Activated CD4-positive, alpha-beta T cell treated with anti-CD3 and anti-CD28 coated beads, Interleukin-10, Interleukin-2, amounts not matched to agents 100 ng/mL and 50 ng/mL, durations not matched to agents 16 hours and 8 hours (primary cell): ENCODE measurements at regions not wholly inside any gene's neighbourhood (a gene's known extent, or its start where the extent isn't known, plus 50 kb on each side); places are given as distances from the start of the nearest gene placed in this dataset.

Source experiments
- DNase-seq: peaks from one replicate; pipeline ENCODE4 v3.0.0-alpha.2; 2020

GRCh38 chr17:71237903-71238538 is 882.8 kb upstream of the SOX9 start:
- no peak for DNase-seq

- no peak for DNase-seq
Observed at GRCh38 chr17:71247441-71248015, 873.3 kb upstream of the SOX9 start.

DNA sequence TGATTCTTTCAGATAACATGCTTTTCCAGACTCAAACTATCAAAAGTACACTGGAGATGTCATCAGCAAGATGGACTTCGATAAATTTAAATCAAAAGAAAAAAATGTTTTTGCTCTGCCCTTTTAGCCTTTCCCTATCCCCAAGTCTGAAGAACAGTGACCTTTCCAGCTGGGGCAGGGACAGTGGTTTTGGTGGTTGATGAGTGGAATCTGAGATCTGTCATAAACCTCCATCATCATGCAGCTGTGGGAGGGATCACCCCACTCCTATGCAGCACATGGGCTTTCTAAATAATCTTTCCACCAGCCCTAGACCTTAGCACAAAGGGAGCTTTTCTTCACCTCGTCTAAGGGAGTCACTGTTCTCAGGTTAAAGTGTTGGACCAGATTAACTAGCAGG is 869.5 kb upstream of the SOX9 start:
- no peak for DNase-seq

DNA sequence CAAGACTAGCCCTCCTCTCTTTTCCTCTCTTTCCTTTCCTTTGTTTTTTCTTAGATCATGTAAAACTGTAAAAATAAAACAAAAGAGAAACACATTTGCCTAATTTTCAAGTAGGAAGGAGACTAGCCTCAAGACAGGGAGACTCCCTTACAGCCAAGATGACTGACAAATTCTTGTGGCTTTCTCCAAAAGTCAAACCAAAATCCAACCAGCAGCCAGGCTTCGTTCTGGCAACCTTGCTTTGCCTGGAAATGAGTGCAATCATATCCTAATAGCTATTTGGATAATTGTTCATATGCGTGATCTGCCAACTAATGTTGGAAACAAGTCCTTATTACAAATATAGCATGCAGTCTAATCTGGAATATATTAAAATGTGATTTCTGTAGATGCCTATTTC is 868.9 kb upstream of the SOX9 start:
- no peak for DNase-seq

DNA sequence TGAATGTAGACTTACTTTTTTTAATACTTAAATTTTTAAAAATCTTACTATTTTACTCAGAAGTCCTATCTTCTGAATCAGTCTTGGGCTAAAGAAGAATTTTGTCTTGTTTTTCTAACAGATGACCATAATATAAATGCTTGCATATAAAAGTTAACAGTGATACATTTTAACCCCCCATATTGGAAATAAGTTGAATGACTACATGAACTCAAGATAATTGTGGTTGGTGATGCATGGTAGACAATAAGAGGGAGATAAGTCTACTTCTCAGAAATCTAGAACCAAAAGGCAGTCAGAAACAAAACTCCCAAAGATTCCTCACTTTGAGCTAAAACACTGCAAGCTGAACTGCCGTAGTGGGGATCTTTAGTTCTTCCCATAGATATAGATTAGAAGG is 868.4 kb upstream of the SOX9 start:
- DNase-seq: no peak

- no peak for DNase-seq
Observed at GRCh38 chr17:71257096-71257495, 863.7 kb upstream of the SOX9 start.

DNA sequence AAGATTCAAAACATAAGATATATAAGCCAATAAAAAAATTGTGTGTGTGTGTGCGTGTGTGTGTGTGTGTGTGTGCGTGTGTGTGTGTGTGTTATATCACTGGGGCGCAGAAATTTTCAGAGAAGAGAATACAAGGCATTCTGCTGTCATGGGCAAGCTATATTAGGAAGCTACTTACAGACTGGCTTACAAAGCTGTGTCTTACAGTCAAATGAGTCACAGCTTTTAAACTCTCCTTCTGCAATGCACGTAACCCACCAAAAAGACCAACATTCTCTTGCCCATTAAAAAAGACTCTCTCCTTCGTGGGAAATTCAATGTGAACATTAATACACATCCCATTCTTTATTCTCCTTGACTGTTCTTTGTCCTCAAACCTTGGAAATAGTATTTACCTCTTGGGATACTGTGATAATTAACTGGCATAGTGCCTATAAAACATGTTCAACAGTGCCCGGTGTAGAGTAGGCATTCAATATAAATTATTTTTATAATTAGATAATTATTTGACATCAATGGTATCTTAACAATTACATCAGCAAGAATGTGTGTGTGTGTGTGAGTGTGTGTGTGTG is 860.4 kb upstream of the SOX9 start:
- no peak for DNase-seq

- no peak for DNase-seq
Observed at GRCh38 chr17:71262586-71262985, 858.2 kb upstream of the SOX9 start.

GRCh38 chr17:71267668-71268067 is 853.2 kb upstream of the SOX9 start:
- no peak for DNase-seq

DNA sequence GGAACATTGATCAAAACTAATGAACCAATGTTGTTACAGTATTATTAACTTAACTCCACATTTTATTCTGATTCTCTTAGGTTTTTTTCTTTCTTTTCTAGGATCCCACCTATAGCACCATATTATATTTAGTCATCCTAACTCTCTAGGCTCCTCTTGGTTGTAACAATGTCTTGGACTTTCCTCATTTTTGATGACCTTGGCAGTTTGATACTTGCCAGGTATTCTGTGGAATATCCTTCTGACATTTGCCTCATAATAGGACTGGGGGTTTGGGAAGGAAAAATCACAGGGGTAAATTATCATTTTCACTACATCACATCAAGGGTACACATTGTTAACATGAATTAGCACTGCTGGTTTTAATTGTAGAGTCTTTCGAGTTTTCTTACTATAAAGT is 851.6 kb upstream of the SOX9 start:
- no peak for DNase-seq

GRCh38 chr17:71273441-71273840 is 847.4 kb upstream of the SOX9 start:
- no peak for DNase-seq

GRCh38 chr17:71276079-71276478 is 844.7 kb upstream of the SOX9 start:
- DNase-seq: no peak

- no peak for DNase-seq
Observed at GRCh38 chr17:71283486-71283885, 837.3 kb upstream of the SOX9 start.

DNA sequence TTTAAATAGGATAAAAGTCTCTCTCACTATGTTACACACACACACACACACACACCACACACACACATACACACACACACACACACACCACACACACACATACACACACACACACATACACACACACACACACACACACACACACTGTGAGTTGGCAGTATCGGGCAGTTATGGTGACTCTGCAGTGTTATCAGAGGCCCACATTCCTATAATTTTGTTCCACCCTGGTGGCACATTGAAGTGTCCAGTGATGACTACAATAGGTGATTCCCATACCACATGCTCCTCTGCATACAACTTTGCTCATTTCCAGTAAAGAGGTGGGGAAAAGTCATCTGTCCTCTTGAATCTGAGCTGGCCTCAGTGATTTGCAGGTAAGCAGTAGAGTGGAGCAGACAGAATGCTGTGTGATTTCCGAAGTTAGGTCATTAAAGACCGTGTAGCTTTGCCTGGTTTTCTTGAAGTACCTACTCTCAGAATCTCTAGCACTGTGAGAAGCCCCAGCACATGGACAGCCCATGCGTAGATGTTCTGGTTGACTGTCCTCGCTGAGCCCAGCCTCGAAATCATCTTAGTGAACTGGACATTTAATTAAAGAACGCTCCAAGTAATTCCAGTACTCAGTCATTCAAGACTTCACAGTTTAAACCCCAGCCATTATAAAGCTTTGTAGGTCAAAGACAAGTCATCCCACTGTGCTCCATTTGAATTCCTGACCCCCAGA is 836.6 kb upstream of the SOX9 start:
- no peak for DNase-seq

DNA sequence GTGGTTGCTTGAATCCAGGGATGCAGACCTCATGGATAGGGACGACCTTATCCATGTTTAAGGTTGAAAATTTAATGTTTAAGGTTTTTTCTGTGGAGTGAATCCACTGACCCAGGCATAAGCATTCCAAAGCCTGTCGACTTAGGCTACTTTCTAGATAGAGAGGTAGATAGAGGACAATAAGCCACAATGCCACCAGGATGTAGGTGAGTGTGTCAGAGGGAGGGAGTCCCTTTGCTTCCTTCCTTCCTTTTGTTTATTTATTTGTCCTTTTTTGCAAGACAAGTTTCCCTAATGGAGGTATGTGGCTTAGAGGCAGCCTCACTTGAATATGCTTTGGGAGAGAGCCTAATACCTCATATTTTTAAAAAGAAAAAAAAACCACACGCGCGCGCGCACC is 834.2 kb upstream of the SOX9 start:
- DNase-seq: no peak

- DNase-seq: no peak
Observed at GRCh38 chr17:71287071-71287823, 833.6 kb upstream of the SOX9 start.

- no peak for DNase-seq
Observed at GRCh38 chr17:71292006-71292405, 828.8 kb upstream of the SOX9 start.

- no peak for DNase-seq
Observed at GRCh38 chr17:71296005-71296404, 824.8 kb upstream of the SOX9 start.

GRCh38 chr17:71301063-71301462 is 819.8 kb upstream of the SOX9 start:
- no peak for DNase-seq

- DNase-seq: no peak
Observed at GRCh38 chr17:71302721-71303549, 817.9 kb upstream of the SOX9 start.

- no peak for DNase-seq
Observed at GRCh38 chr17:71304498-71305158, 816.2 kb upstream of the SOX9 start.

- DNase-seq: no peak
Observed at GRCh38 chr17:71313866-71314265, 807.0 kb upstream of the SOX9 start.
